ENCODE measurements at regions not wholly inside any gene's neighbourhood (a gene's known extent, or its start where the extent isn't known, plus 50 kb on each side); places are given as distances from the start of the nearest gene placed in this dataset.

DNA sequence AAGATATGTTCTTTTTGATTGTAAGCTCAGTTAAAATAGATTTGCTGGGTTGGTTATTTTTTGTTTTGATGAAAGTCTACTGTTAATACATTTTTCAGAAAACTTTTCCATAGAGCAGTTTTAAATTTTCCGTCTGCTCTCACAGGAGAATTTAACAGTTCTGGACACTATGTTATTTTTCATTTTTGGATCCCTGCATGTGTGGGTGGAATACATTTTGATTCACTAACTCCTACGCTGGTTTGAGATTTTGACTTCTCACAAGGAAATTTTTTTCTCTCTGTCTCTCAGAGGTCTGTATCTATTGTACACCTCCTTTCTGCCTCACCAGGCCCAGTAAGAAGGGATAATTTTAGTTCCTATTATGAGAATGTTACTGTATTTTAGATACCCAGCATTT is 502.4 kb downstream of the CDH10 start:
- Histone ChIP-seq H3K4me3 (replicated peaks; ENCODE audit: insufficient read depth, low read length) (no peak overlapping the region), H3K27me3 (ENCODE audit: insufficient read depth, poor library complexity, severe bottlenecking) (no peaks in the 10 kb centered on the region), H3K27ac (replicated peaks) (no peak overlapping the region)
- TF ChIP-seq, protein P1, sequence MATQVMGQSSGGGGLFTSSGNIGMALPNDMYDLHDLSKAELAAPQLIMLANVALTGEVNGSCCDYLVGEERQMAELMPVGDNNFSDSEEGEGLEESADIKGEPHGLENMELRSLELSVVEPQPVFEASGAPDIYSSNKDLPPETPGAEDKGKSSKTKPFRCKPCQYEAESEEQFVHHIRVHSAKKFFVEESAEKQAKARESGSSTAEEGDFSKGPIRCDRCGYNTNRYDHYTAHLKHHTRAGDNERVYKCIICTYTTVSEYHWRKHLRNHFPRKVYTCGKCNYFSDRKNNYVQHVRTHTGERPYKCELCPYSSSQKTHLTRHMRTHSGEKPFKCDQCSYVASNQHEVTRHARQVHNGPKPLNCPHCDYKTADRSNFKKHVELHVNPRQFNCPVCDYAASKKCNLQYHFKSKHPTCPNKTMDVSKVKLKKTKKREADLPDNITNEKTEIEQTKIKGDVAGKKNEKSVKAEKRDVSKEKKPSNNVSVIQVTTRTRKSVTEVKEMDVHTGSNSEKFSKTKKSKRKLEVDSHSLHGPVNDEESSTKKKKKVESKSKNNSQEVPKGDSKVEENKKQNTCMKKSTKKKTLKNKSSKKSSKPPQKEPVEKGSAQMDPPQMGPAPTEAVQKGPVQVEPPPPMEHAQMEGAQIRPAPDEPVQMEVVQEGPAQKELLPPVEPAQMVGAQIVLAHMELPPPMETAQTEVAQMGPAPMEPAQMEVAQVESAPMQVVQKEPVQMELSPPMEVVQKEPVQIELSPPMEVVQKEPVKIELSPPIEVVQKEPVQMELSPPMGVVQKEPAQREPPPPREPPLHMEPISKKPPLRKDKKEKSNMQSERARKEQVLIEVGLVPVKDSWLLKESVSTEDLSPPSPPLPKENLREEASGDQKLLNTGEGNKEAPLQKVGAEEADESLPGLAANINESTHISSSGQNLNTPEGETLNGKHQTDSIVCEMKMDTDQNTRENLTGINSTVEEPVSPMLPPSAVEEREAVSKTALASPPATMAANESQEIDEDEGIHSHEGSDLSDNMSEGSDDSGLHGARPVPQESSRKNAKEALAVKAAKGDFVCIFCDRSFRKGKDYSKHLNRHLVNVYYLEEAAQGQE (IDR thresholded peaks at IDR 0.05; ENCODE audit: insufficient replicate concordance, low read depth): no peak
- TF ChIP-seq POLR2AphosphoS5 (IDR thresholded peaks at IDR 0.05; ENCODE audit: low read depth): no peak
- TF ChIP-seq GABPA (IDR thresholded peaks at IDR 0.05; ENCODE audit: low read depth): no peak
- TF ChIP-seq, protein P2, sequence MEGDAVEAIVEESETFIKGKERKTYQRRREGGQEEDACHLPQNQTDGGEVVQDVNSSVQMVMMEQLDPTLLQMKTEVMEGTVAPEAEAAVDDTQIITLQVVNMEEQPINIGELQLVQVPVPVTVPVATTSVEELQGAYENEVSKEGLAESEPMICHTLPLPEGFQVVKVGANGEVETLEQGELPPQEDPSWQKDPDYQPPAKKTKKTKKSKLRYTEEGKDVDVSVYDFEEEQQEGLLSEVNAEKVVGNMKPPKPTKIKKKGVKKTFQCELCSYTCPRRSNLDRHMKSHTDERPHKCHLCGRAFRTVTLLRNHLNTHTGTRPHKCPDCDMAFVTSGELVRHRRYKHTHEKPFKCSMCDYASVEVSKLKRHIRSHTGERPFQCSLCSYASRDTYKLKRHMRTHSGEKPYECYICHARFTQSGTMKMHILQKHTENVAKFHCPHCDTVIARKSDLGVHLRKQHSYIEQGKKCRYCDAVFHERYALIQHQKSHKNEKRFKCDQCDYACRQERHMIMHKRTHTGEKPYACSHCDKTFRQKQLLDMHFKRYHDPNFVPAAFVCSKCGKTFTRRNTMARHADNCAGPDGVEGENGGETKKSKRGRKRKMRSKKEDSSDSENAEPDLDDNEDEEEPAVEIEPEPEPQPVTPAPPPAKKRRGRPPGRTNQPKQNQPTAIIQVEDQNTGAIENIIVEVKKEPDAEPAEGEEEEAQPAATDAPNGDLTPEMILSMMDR (IDR thresholded peaks at IDR 0.05; ENCODE audit: insufficient read depth, low read length): no peak
- no peak for TF ChIP-seq SPI1 (IDR thresholded peaks at IDR 0.05; ENCODE audit: borderline replicate concordance, low read depth)
- no peak for DNase-seq (ENCODE audit: low read depth in 1 of 2, low spot score in 1 of 2)

DNA sequence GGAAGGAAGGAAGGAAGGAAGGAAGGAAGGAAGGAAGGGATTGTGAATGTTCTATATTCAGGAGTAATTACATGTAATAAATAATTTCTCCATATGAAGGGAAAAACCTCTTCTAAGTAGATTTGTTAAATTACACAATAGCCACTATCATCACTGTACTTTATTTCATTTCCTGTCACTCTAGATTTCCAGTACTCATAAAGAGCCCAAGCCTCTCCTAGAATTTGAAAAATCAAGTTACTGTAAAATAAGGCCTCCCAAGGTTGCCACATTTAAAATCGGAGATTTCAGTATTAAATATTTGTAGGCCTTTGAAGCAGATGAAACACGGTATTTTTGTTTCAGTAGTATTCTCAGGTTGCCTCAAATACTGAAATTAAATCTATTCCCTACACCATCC is 499.0 kb downstream of the CDH10 start:
- no peak overlapping the region for H3K4me3 ChIP-seq (replicated peaks; ENCODE audit: insufficient read depth, low read length)
- DNase-seq (ENCODE audit: low read depth in 1 of 2, low spot score in 1 of 2): no peak
- H3K27ac ChIP-seq (replicated peaks): no peak overlapping the region
- no peak for TF ChIP-seq GABPA (IDR thresholded peaks at IDR 0.05; ENCODE audit: low read depth)
- TF ChIP-seq, protein P2 (IDR thresholded peaks at IDR 0.05; ENCODE audit: insufficient read depth, low read length): no peak
- TF ChIP-seq, protein P1 (IDR thresholded peaks at IDR 0.05; ENCODE audit: insufficient replicate concordance, low read depth): no peak
- no peak for TF ChIP-seq SPI1 (IDR thresholded peaks at IDR 0.05; ENCODE audit: borderline replicate concordance, low read depth)
- TF ChIP-seq POLR2AphosphoS5 (IDR thresholded peaks at IDR 0.05; ENCODE audit: low read depth): no peak
- H3K27me3 ChIP-seq (ENCODE audit: insufficient read depth, poor library complexity, severe bottlenecking): no peaks in the 10 kb centered on the region

DNA sequence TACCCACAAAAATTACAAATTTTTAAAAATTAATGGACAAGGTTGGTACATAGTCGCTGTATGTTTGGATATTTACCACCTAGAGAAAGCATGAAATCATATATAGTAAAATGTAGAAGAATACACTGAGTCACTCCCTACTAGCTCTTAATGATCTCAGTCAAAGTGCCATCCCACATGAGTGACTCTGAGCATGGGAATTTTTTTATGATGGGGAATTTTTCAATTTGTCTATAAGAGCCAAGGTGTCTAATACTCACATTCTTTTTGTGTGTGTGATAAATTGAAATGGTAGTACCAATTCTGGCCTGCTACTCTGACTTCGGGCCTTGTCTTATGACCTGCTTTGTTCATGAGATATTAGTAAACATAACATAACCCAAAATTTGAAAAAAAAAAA is 483.2 kb downstream of the CDH10 start:
- DNase-seq (ENCODE audit: low read depth in 1 of 2, low spot score in 1 of 2): no peak
- Histone ChIP-seq H3K27me3 (ENCODE audit: insufficient read depth, poor library complexity, severe bottlenecking) (no peaks in the 10 kb centered on the region), H3K27ac (replicated peaks) (no peak overlapping the region), H3K4me3 (replicated peaks; ENCODE audit: insufficient read depth, low read length) (no peak overlapping the region)
- TF ChIP-seq, protein P2 (IDR thresholded peaks at IDR 0.05; ENCODE audit: insufficient read depth, low read length): no peak
- TF ChIP-seq, protein P1 (IDR thresholded peaks at IDR 0.05; ENCODE audit: insufficient replicate concordance, low read depth): no peak
- no peak for TF ChIP-seq POLR2AphosphoS5 (IDR thresholded peaks at IDR 0.05; ENCODE audit: low read depth)
- TF ChIP-seq SPI1 (IDR thresholded peaks at IDR 0.05; ENCODE audit: borderline replicate concordance, low read depth): no peak
- no peak for TF ChIP-seq GABPA (IDR thresholded peaks at IDR 0.05; ENCODE audit: low read depth)

Measured in HL-60 (cell line).